ENCODE measurements at regions not wholly inside any gene's neighbourhood (a gene's known extent, or its start where the extent isn't known, plus 50 kb on each side); places are given as distances from the start of the nearest gene placed in this dataset.

DNA sequence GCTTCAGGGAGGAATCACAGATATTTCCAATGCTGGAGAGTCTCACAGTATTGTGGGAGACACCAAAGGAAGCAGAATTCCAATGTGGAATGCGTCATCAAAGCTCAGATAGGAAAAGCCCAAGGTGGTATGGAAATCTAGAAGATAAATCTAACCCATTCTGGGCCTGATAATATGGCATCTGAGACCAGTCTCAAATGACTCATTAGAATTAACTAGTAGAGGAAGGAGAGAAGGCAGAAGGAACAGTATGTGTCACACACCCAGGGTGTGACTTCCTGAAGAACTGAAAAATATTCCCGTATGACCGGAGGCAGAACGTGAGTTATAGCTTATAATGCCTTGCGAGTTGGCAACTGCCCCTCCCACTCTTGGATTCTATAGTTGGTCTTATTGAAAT is 499.2 kb downstream of the PLPP3 start:
- Histone ChIP-seq H3K4me3 (no peak overlapping the region), H3K27ac (no peak overlapping the region), H3K79me2 (ENCODE audit: low read depth) (no peaks in the 10 kb centered on the region), H3F3A (ENCODE audit: low read depth) (no peaks in the 10 kb centered on the region), H4K20me1 (ENCODE audit: low read depth) (no peaks in the 10 kb centered on the region), H3K36me3 (no peaks in the 10 kb centered on the region), H3K27me3 (no peaks in the 10 kb centered on the region), H2AFZ (replicated peaks) (no peak overlapping the region), H3K9ac (no peak overlapping the region), H3K4me1 (no peaks in the 10 kb centered on the region), H3K4me2 (no peak overlapping the region), H3K9me3 (ENCODE audit: low read depth) (no peaks in the 10 kb centered on the region)
- Mint-ChIP-seq H3K4me3 (no peak overlapping the region), H3K9me3 (no peaks in the 10 kb centered on the region), H3K27ac (no peak overlapping the region), H3K27me3 (ENCODE audit: insufficient read depth, low read depth) (no peaks in the 10 kb centered on the region), H3K4me1 (no peaks in the 10 kb centered on the region), H3K36me3 (no peaks in the 10 kb centered on the region)
- no peak for TF ChIP-seq EZH2 (IDR thresholded peaks at IDR 0.05)
- TF ChIP-seq CTCF (IDR thresholded peaks at IDR 0.05): no peak
- TF ChIP-seq EZH2phosphoT487 (IDR thresholded peaks at IDR 0.05): no peak
- DNase-seq (ENCODE audit: low spot score): no peak

GRCh38 chr1:56079391-56079790 is 500.0 kb downstream of the PLPP3 start:
- H3K9me3 ChIP-seq (ENCODE audit: low read depth): no peaks in the 10 kb centered on the region
- Mint-ChIP-seq H3K9me3 (no peaks in the 10 kb centered on the region), H3K4me3 (no peak overlapping the region), H3K4me1 (no peaks in the 10 kb centered on the region), H3K36me3 (no peaks in the 10 kb centered on the region), H3K27ac (no peak overlapping the region), H3K27me3 (ENCODE audit: insufficient read depth, low read depth) (no peaks in the 10 kb centered on the region)
- H2AFZ ChIP-seq (replicated peaks): no peak overlapping the region
- DNase-seq (ENCODE audit: low spot score): no peak
- H3K4me1 ChIP-seq: no peaks in the 10 kb centered on the region
- no peaks in the 10 kb centered on the region for H3K36me3 ChIP-seq
- H3K9ac ChIP-seq: no peak overlapping the region
- H3K4me2 ChIP-seq: no peak overlapping the region
- TF ChIP-seq EZH2phosphoT487 (IDR thresholded peaks at IDR 0.05) (no peak), EZH2 (IDR thresholded peaks at IDR 0.05) (no peak), CTCF (IDR thresholded peaks at IDR 0.05) (no peak)
- H3K27ac ChIP-seq: no peak overlapping the region
- H4K20me1 ChIP-seq (ENCODE audit: low read depth): no peaks in the 10 kb centered on the region
- H3F3A ChIP-seq (ENCODE audit: low read depth): no peaks in the 10 kb centered on the region
- H3K4me3 ChIP-seq: no peak overlapping the region
- no peaks in the 10 kb centered on the region for H3K27me3 ChIP-seq
- H3K79me2 ChIP-seq (ENCODE audit: low read depth): no peaks in the 10 kb centered on the region

GRCh38 chr1:56077206-56077605 is 502.2 kb downstream of the PLPP3 start:
- Mint-ChIP-seq H3K27ac (no peak overlapping the region), H3K9me3 (no peaks in the 10 kb centered on the region)
- no peaks in the 10 kb centered on the region for H3K27me3 ChIP-seq

More at GRCh38 chr1:56077206-56077605, 502.2 kb downstream of the PLPP3 start:
- H3K79me2 ChIP-seq (ENCODE audit: low read depth): no peaks in the 10 kb centered on the region
- H3K36me3 ChIP-seq: no peaks in the 10 kb centered on the region
- H3K4me1 Mint-ChIP-seq: no peaks in the 10 kb centered on the region
- H3K4me3 ChIP-seq: no peak overlapping the region
- H3K9me3 ChIP-seq (ENCODE audit: low read depth): no peaks in the 10 kb centered on the region
- H4K20me1 ChIP-seq (ENCODE audit: low read depth): no peaks in the 10 kb centered on the region
- no peak overlapping the region for H3K9ac ChIP-seq
- no peaks in the 10 kb centered on the region for H3K27me3 Mint-ChIP-seq (ENCODE audit: insufficient read depth, low read depth)
- H3F3A ChIP-seq (ENCODE audit: low read depth): no peaks in the 10 kb centered on the region
- no peak overlapping the region for H3K4me3 Mint-ChIP-seq
- H2AFZ ChIP-seq (replicated peaks): no peak overlapping the region
- H3K36me3 Mint-ChIP-seq: no peaks in the 10 kb centered on the region
- no peak overlapping the region for H3K4me2 ChIP-seq
- H3K4me1 ChIP-seq: no peaks in the 10 kb centered on the region
- H3K27ac ChIP-seq: no peak overlapping the region
- no peak for TF ChIP-seq CTCF (IDR thresholded peaks at IDR 0.05)
- no peak for TF ChIP-seq EZH2phosphoT487 (IDR thresholded peaks at IDR 0.05)
- TF ChIP-seq EZH2 (IDR thresholded peaks at IDR 0.05): no peak
- DNase-seq (ENCODE audit: low spot score): no peak

Measured in neural progenitor cell (in vitro differentiated cells).